ENCODE measurements at regions not wholly inside any gene's neighbourhood (a gene's known extent, or its start where the extent isn't known, plus 50 kb on each side); places are given as distances from the start of the nearest gene placed in this dataset.
"Not testable (repeated sequence)": the region's sequence is repeated elsewhere in the genome, so short reads cannot be mapped to it uniquely, and the experiment has no call there.

DNA sequence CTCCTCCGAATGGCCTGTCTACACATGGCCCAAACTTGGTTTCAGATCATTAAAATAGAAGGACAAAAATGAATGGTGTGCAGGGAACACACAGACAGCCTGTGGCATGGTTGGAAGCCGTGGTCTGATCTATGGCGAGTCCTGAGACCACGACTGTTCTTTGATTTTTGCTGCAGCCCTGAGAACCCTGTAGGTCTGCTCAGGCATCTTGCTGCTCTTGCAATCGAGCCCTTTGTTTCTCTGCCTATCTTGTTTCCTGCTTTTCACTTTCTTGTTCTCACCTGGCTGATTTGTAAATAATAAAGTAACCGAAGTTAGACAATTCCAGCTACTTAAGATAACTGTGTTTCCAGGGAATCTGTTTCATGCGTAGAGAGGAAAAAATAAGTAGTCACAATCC, 54.1 kb upstream of the NBPF9 start:
- peak in 1 of 2 experiments; percentile 0 for DNase-seq (ENCODE audit: low read depth in 1 of 2, low spot score in 2 of 2)
- H3K27me3 ChIP-seq (replicated peaks); H3K36me3 ChIP-seq; H3K4me3 ChIP-seq; H3K9me3 ChIP-seq (replicated peaks); H3K27ac ChIP-seq; H3K4me1 ChIP-seq (replicated peaks): not testable (repeated sequence)

DNA sequence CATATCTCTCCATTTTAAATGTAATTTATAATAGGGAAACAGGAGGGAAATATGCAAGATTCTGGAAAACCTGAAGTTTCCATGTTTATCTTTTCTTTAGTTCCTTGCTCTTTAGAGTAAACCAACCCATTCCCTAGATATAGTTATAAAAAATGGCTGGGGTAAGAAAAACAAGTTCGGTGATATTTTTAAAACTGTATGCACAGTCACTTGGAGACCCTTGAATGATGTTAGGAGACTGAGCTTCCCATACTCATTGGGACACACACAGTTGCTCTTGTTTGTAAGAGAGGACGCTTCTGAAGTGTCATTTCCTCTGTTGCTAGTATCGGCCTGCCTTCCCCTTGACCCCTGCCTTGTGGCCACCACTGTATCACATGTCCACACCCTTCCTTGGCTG, 55.0 kb upstream of the NBPF9 start:
- H3K36me3 ChIP-seq; H3K9me3 ChIP-seq (replicated peaks); H3K27ac ChIP-seq; H3K4me1 ChIP-seq (replicated peaks); H3K27me3 ChIP-seq (replicated peaks); H3K4me3 ChIP-seq; DNase-seq (ENCODE audit: low read depth in 1 of 2, low spot score in 2 of 2): not testable (repeated sequence)

DNA sequence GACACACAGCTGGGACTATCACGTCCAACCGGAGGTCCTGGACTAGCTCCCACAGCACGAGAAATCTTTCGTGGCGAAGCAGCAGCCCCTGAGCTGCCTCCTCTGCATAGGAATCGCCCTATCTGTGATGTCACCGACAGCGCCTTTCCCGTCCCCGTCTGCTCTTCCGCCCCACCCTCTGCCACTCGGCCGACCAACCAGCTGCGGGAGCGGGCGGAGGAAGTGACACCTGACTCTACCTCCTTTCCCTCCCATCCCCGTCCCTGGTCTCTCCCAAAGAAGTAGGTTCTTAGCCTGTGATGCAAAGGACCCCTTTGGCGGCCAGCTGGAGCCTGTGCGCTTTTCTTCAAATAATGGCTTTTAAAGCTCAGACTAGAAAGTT, 59.7 kb upstream of the NBPF9 start:
- H3K4me1 ChIP-seq (replicated peaks); H3K9me3 ChIP-seq (replicated peaks); H3K4me3 ChIP-seq; H3K27ac ChIP-seq; DNase-seq (ENCODE audit: low read depth in 1 of 2, low spot score in 2 of 2); H3K36me3 ChIP-seq; H3K27me3 ChIP-seq (replicated peaks): not testable (repeated sequence)

DNA sequence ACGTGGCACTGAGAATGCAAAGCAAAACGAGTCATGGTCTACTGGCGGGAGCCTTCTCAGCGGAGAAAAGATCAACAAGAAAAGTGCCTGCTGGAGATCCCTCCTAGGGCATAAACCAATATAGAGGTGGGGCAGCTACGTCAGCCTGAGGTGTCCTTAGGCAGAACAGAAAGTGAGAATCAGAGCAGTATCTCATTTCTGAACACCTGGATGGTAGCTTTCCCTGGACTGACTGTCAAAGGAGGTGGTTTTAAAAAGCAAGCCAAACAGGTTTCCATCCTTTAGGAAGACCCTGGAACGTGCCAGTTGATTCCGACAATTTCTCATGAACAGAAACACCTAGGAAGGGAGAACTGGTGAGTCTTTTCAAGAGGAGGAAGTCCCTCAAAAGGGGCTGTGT, 71.4 kb upstream of the NBPF9 start:
- H3K27me3 ChIP-seq (replicated peaks): not testable (repeated sequence)

DNA sequence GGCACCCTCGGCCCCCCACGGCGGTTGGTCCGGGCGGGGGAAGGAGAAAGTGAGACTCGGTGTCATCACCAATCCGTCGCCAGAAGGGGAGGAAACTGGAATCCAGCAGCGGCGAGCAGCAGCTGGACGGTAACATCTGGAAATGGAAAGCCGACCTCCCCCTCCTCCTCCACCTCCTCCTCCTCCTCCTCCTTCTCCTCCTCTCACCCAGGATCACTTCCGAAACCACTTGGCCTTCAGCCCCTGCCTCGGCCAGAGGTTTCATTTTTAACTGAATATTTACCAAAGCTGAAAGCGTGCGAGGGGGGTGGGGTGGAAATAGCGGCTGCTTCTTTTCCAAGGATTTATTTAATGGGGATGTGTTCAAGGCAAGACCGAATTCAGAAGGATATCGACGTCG, 72.5 kb upstream of the NBPF9 start:
- H3K27me3 ChIP-seq (replicated peaks); H3K9me3 ChIP-seq (replicated peaks); H3K27ac ChIP-seq; H3K4me1 ChIP-seq (replicated peaks); H3K36me3 ChIP-seq: not testable (repeated sequence)
- DNase-seq (ENCODE audit: low read depth in 1 of 2, low spot score in 2 of 2): peak in 1 of 2 experiments; percentile 40
- H3K4me3 ChIP-seq: peak overlapping the region; percentile 55

More for the DNA sequence above, 71.4 kb upstream of the NBPF9 start:
- DNase-seq (ENCODE audit: low read depth in 1 of 2, low spot score in 2 of 2); H3K27ac ChIP-seq; H3K4me3 ChIP-seq; H3K36me3 ChIP-seq; H3K9me3 ChIP-seq (replicated peaks); H3K4me1 ChIP-seq (replicated peaks): not testable (repeated sequence)

DNA sequence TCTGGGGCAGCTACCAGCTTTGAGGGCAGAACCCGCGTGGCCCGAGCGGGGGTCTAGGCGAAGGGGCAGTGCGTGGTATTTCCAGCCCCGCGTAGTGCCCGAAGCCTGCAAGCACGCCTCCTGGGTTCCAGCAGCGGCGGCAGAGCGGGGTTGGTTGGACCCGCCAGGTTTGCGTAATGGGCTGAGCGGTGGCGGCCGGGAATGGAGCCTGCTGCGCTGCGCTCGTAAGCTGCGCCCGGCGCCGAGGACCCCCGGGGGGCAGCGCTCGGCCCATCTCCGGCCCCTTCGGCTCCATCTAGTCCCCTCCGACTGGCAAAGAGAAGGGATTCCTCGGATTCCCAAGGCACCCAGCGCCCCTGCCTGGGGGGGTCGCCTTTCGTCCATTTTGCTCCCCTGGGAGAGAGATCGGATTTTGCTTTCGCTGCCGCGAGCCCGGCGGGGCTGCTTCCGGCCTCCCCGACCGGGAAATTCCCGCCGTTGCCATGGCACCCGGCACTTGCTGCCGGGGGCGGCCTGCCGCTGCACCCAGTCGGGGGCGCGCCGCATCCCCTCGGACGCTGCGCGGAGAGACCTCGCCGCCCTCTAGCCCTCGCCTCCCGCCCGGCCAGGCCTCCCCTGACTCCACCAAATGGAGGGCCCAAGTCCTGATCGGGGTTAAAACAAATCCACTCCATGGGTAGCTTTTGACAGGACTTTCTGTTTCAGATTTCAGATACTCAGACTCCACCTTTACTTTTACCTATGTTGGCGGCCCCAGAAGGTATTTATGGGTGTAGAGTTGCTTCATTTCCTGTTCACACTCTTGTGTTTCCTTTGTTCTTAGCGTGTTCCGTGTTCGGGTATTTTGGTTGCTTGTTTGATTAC, 73.3 kb upstream of the NBPF9 start:
- DNase-seq (ENCODE audit: low read depth in 1 of 2, low spot score in 2 of 2): peak; percentile 69 to 84
- peak overlapping the region; percentile 55 for H3K4me3 ChIP-seq
- not testable (repeated sequence) for H3K36me3 ChIP-seq; H3K27me3 ChIP-seq (replicated peaks); H3K4me1 ChIP-seq (replicated peaks); H3K9me3 ChIP-seq (replicated peaks)
- H3K27ac ChIP-seq: peak overlapping the region; percentile 96

DNA sequence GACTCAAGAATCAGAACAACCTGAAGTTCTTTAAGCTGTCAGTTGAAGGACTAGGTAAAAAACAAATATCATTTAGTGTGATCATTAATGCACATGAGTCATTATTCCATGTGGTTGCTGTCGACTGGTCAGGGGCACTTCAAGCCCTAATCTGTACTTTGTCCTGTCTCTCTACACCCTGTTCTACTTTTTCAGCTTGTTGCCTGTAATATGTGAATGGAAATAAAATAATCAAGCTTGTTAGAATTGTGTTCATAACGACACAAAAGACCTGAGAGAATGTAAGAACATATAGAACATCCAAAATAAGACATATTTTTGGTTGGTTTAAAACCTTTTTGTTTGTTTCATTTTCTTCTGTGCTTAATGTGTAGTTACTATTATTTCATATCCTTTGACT, 87.4 kb upstream of the NBPF9 start:
- H3K27ac ChIP-seq; H3K4me3 ChIP-seq; H3K4me1 ChIP-seq (replicated peaks): not testable (repeated sequence)

DNA sequence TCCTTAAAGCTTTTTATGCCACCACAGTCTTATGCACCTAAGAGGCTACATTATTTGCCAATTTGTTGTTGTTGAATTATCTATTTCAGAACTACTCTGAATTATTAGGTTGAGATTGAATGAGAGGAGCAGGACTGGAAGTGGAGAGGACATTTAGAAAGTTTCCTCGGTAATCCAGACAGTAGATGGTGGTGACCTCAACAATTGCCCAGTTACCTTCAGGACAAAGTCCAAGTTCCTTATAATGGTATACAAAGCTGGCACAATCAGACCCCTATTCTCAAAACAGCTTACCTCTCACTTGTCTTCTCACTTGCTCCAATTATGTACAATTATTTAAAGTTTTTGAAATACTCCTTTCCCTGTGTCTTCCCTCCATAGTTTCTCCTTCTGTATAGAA, 93.3 kb upstream of the NBPF9 start:
- not testable (repeated sequence) for H3K4me1 ChIP-seq (replicated peaks); H3K4me3 ChIP-seq; H3K36me3 ChIP-seq; H3K27me3 ChIP-seq (replicated peaks); H3K9me3 ChIP-seq (replicated peaks); H3K27ac ChIP-seq; DNase-seq (ENCODE audit: low read depth in 1 of 2, low spot score in 2 of 2)

More for the DNA sequence above, 87.4 kb upstream of the NBPF9 start:
- not testable (repeated sequence) for H3K36me3 ChIP-seq; DNase-seq (ENCODE audit: low read depth in 1 of 2, low spot score in 2 of 2); H3K27me3 ChIP-seq (replicated peaks); H3K9me3 ChIP-seq (replicated peaks)

DNA sequence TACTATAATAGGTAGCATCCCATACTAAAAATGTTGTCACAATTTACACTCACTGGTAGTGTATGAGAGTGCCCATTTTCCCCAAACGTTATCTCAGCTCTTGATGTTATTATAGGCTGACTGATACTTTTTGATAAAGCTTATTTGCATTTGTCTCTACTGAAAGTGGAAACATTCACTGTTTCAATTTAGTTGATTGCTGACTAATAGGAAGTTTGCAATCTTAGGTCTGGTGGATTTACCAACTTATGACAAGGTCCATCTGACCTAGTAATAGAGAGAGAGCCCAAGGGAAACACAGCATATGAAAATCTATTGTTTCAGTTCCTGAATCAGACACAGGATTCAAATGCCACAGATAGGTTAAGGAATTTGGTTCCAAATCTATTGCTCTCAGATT, 97.2 kb upstream of the NBPF9 start:
- DNase-seq (ENCODE audit: low read depth in 1 of 2, low spot score in 2 of 2): peak in 1 of 2 experiments; percentile 13
- H3K27ac ChIP-seq; H3K9me3 ChIP-seq (replicated peaks); H3K36me3 ChIP-seq; H3K4me3 ChIP-seq; H3K27me3 ChIP-seq (replicated peaks); H3K4me1 ChIP-seq (replicated peaks): not testable (repeated sequence)

DNA sequence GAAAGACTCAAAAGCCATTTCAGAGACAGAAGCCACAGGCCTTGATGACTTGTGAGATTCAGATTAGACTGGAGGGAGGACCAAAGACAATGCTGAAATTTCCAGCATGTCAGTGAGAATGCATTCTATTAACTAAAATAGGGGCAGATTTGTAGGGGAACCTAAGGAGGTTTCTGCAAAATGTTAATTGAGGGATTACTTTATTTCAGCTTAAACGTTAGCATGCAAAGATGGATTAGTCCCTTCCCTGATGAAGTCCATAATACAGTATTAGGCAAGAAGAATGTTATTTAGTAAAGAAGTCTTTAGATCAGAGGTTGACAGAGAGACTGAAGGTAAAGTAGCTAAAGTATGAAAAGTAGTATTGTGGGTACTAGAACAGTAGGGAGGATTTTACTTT, 98.9 kb upstream of the NBPF9 start:
- not testable (repeated sequence) for H3K4me1 ChIP-seq (replicated peaks); H3K4me3 ChIP-seq; H3K9me3 ChIP-seq (replicated peaks); H3K27ac ChIP-seq; H3K36me3 ChIP-seq; DNase-seq (ENCODE audit: low read depth in 1 of 2, low spot score in 2 of 2); H3K27me3 ChIP-seq (replicated peaks)

DNA sequence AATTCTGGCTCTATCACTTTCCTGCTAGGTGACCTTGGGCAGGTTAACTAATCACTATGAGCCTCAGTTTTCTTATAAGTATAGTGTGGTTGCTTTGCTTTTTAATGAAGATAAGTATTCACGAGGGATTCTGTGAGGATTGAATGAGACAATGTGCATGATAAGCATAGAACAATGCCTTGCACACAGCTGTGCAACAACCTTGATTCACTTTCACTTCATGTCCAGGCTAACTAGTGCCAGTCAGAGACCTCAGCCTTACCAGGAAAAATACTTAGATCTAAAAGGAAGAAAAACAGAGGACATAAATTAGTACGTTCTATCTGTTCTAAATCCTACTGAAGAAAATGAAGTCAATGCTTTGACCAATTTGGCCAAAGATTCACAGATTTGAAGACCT, 101.0 kb upstream of the NBPF9 start:
- H3K27me3 ChIP-seq (replicated peaks); DNase-seq (ENCODE audit: low read depth in 1 of 2, low spot score in 2 of 2); H3K27ac ChIP-seq; H3K4me1 ChIP-seq (replicated peaks); H3K9me3 ChIP-seq (replicated peaks); H3K4me3 ChIP-seq; H3K36me3 ChIP-seq: not testable (repeated sequence)

DNA sequence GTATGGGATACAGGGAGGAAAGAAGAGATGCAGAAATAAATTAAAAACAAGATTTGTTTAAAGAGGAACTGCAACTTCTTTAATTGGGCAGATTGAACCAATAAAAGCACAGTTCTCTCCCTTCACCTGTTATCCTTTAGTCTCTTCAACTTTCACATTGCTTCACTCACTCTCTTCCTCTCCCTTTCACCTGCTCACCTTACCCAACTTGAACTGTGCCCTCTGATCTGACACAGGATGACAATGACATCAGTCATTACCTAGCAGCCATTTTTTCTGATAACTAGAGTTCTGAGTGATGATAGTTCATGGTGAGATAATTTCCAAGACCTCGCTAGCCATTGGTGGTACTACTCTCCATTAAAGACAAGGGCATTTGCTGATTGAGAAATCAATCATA, 105.5 kb upstream of the NBPF9 start:
- H3K9me3 ChIP-seq (replicated peaks); H3K27me3 ChIP-seq (replicated peaks); H3K4me3 ChIP-seq; DNase-seq (ENCODE audit: low read depth in 1 of 2, low spot score in 2 of 2); H3K4me1 ChIP-seq (replicated peaks); H3K27ac ChIP-seq; H3K36me3 ChIP-seq: not testable (repeated sequence)

DNA sequence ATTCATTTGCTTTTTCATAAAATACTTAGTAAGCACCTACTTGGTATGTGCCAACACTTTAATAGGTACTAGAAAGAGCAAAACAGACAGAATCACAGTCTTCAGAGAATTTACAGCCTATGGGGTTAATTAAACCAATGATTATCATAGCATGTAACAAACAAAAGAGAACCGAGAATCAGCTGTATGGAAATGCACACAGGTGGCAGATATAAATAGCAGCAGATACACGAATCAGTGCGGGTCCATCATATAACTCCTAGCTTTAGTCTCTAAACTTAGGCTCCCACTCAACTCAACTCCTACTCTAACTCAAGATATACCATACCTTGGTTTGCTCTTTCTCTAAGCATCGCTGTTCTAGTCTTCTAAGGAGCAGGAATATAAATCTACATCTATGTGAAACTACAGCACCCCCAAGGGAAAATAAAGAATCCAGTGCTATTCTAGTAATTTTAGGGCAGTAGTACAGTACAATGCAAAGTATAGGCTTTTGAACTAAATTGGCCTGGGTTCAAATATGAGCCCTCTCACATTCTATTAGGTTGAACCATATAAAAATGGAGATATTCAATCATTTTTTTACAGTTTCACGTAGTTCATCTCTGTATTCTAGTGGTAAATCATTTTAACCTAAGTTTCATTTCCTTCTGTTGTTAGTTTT, 108.5 kb upstream of the NBPF9 start:
- H3K36me3 ChIP-seq; H3K27ac ChIP-seq; H3K4me3 ChIP-seq; H3K27me3 ChIP-seq (replicated peaks); H3K9me3 ChIP-seq (replicated peaks); H3K4me1 ChIP-seq (replicated peaks); DNase-seq (ENCODE audit: low read depth in 1 of 2, low spot score in 2 of 2): not testable (repeated sequence)

DNA sequence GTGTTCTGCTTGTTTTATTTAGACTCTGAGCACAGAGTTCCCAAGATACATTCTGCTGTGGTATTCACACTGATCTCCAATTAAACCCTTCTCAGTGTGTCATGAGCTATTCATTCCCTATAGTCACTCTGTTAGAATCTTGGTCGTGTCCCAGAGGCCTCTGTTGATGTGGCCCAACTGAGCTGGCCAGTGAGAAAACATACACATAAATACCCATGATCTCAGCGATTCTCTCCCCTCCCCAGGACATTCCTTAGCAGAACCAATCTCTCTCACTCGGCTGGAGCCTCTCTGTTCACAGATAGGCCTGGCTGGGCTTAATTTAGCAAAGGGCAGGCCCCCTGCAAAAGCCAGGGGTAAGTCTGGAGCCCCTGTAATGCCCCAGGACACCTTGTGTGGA, 109.6 kb upstream of the NBPF9 start:
- H3K27ac ChIP-seq; H3K4me1 ChIP-seq (replicated peaks); H3K27me3 ChIP-seq (replicated peaks); H3K9me3 ChIP-seq (replicated peaks); H3K4me3 ChIP-seq; H3K36me3 ChIP-seq; DNase-seq (ENCODE audit: low read depth in 1 of 2, low spot score in 2 of 2): not testable (repeated sequence)

DNA sequence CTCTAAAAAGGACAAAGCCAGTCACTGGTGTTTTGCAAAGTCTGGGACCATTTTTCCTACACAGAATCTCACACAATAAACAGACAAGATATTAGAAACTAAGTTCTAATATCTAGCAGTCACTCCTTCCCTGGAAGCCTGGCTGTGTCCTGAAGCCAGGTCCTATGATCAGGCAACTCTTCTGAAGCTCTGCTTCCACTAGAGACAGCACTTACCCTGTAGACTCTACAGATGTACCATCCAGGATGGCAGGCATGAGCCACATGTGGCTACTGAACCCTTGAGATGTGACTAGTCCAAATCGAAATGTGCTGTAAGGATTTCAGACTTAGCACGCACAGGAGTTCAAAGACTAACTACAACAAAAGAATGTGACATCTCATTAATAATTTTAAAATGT, 110.3 kb upstream of the NBPF9 start:
- not testable (repeated sequence) for DNase-seq (ENCODE audit: low read depth in 1 of 2, low spot score in 2 of 2); H3K9me3 ChIP-seq (replicated peaks); H3K27ac ChIP-seq

More for the DNA sequence above, 110.3 kb upstream of the NBPF9 start:
- not testable (repeated sequence) for H3K36me3 ChIP-seq; H3K4me3 ChIP-seq; H3K27me3 ChIP-seq (replicated peaks); H3K4me1 ChIP-seq (replicated peaks)

All from SJSA1 (cell line).